ENCODE measurements at regions not wholly inside any gene's neighbourhood (a gene's known extent, or its start where the extent isn't known, plus 50 kb on each side); places are given as distances from the start of the nearest gene placed in this dataset.

GRCh38 chr4:184950117-184950830, 68.0 kb upstream of the HELT start:
- DNase-seq (no peak), ATAC-seq (no peak)
- no peak overlapping the region for H3K4me3 ChIP-seq (ENCODE audit: low read length)
- no peaks in the 10 kb centered on the region for H3K4me1 ChIP-seq (ENCODE audit: control insufficient read depth, insufficient read depth, low read length)
- H3K27me3 ChIP-seq (ENCODE audit: control insufficient read depth, insufficient read depth) = no peaks in the 10 kb centered on the region
- no peak overlapping the region for H3K27ac ChIP-seq (ENCODE audit: low read length)
- no peaks in the 10 kb centered on the region for H3K9me3 ChIP-seq (ENCODE audit: control insufficient read depth, low read length)
- WGBS = 82% methylated on average over 9 of the region's 9 CpGs
- intact Hi-C loops (cut with DNase I) = no loop called here

GRCh38 chr4:184950926-184951325, 67.4 kb upstream of the HELT start:
- ATAC-seq = no peak
- Histone ChIP-seq H3K4me1 (ENCODE audit: control insufficient read depth, insufficient read depth, low read length) (no peaks in the 10 kb centered on the region), H3K4me3 (ENCODE audit: low read length) (no peak overlapping the region), H3K27me3 (ENCODE audit: control insufficient read depth, insufficient read depth) (no peaks in the 10 kb centered on the region), H3K9me3 (ENCODE audit: control insufficient read depth, low read length) (no peaks in the 10 kb centered on the region), H3K27ac (ENCODE audit: low read length) (no peak overlapping the region)
- 89% methylated on average over 13 of the region's 13 CpGs for WGBS
- intact Hi-C loops (cut with DNase I) = no loop called here
- no peak for DNase-seq

- Histone ChIP-seq H3K4me3 (ENCODE audit: low read length) (no peak overlapping the region), H3K27ac (ENCODE audit: low read length) (no peak overlapping the region), H3K27me3 (ENCODE audit: control insufficient read depth, insufficient read depth) (no peaks in the 10 kb centered on the region), H3K4me1 (ENCODE audit: control insufficient read depth, insufficient read depth, low read length) (no peaks in the 10 kb centered on the region), H3K9me3 (ENCODE audit: control insufficient read depth, low read length) (no peaks in the 10 kb centered on the region)
- DNase-seq (no peak), ATAC-seq (no peak)
- intact Hi-C loops (cut with DNase I) = no loop called here
- WGBS = 93% methylated on average over 22 of the region's 22 CpGs
These were observed 66.6 kb upstream of the HELT start for GRCh38 chr4:184951668-184952160.

- H3K27ac ChIP-seq (ENCODE audit: low read length) = no peak overlapping the region
- intact Hi-C loops (cut with DNase I) = no loop called here
- H3K9me3 ChIP-seq (ENCODE audit: control insufficient read depth, low read length) = no peaks in the 10 kb centered on the region
- H3K4me3 ChIP-seq (ENCODE audit: low read length) = no peak overlapping the region
- DNase-seq = no peak
- no peaks in the 10 kb centered on the region for H3K27me3 ChIP-seq (ENCODE audit: control insufficient read depth, insufficient read depth)
- WGBS = 80% methylated on average over 6 of the region's 6 CpGs
- ATAC-seq = no peak
- H3K4me1 ChIP-seq (ENCODE audit: control insufficient read depth, insufficient read depth, low read length) = no peaks in the 10 kb centered on the region
These were observed 65.8 kb upstream of the HELT start for GRCh38 chr4:184952522-184952921.

- Histone ChIP-seq H3K4me3 (ENCODE audit: low read length) (no peak overlapping the region), H3K4me1 (ENCODE audit: control insufficient read depth, insufficient read depth, low read length) (no peaks in the 10 kb centered on the region), H3K27me3 (ENCODE audit: control insufficient read depth, insufficient read depth) (no peaks in the 10 kb centered on the region), H3K27ac (ENCODE audit: low read length) (no peak overlapping the region), H3K9me3 (ENCODE audit: control insufficient read depth, low read length) (no peaks in the 10 kb centered on the region)
- ATAC-seq = no peak
- DNase-seq = no peak
- 89% methylated on average over 8 of the region's 8 CpGs for WGBS
- intact Hi-C loops (cut with DNase I) = no loop called here
These were observed 64.8 kb upstream of the HELT start for GRCh38 chr4:184953421-184953945.

GRCh38 chr4:184953971-184954370, 64.3 kb upstream of the HELT start:
- intact Hi-C loops (cut with DNase I) = no loop called here
- Histone ChIP-seq H3K9me3 (ENCODE audit: control insufficient read depth, low read length) (no peaks in the 10 kb centered on the region), H3K4me1 (ENCODE audit: control insufficient read depth, insufficient read depth, low read length) (no peaks in the 10 kb centered on the region), H3K4me3 (ENCODE audit: low read length) (no peak overlapping the region), H3K27ac (ENCODE audit: low read length) (no peak overlapping the region), H3K27me3 (ENCODE audit: control insufficient read depth, insufficient read depth) (no peaks in the 10 kb centered on the region)
- 81% methylated on average over 9 of the region's 9 CpGs for WGBS
- ATAC-seq (no peak), DNase-seq (no peak)

- 82% methylated on average over 12 of the region's 12 CpGs for WGBS
These were observed 63.8 kb upstream of the HELT start for GRCh38 chr4:184954482-184954881.

GRCh38 chr4:184955116-184955515, 63.2 kb upstream of the HELT start:
- H3K27me3 ChIP-seq (ENCODE audit: control insufficient read depth, insufficient read depth) = no peaks in the 10 kb centered on the region
- no peak overlapping the region for H3K27ac ChIP-seq (ENCODE audit: low read length)
- WGBS = 67% methylated on average over 5 of the region's 5 CpGs
- DNase-seq (no peak), ATAC-seq (no peak)
- no peaks in the 10 kb centered on the region for H3K4me1 ChIP-seq (ENCODE audit: control insufficient read depth, insufficient read depth, low read length)
- no peaks in the 10 kb centered on the region for H3K9me3 ChIP-seq (ENCODE audit: control insufficient read depth, low read length)
- intact Hi-C loops (cut with DNase I) = no loop called here
- no peak overlapping the region for H3K4me3 ChIP-seq (ENCODE audit: low read length)

More at GRCh38 chr4:184954482-184954881, 63.8 kb upstream of the HELT start:
- no peak for DNase-seq
- Histone ChIP-seq H3K4me3 (ENCODE audit: low read length) (no peak overlapping the region), H3K9me3 (ENCODE audit: control insufficient read depth, low read length) (no peaks in the 10 kb centered on the region), H3K27ac (ENCODE audit: low read length) (no peak overlapping the region), H3K27me3 (ENCODE audit: control insufficient read depth, insufficient read depth) (no peaks in the 10 kb centered on the region), H3K4me1 (ENCODE audit: control insufficient read depth, insufficient read depth, low read length) (no peaks in the 10 kb centered on the region)
- no peak for ATAC-seq
- intact Hi-C loops (cut with DNase I) = no loop called here

GRCh38 chr4:184955636-184956035, 62.7 kb upstream of the HELT start:
- Histone ChIP-seq H3K27me3 (ENCODE audit: control insufficient read depth, insufficient read depth) (no peaks in the 10 kb centered on the region), H3K9me3 (ENCODE audit: control insufficient read depth, low read length) (no peaks in the 10 kb centered on the region), H3K4me1 (ENCODE audit: control insufficient read depth, insufficient read depth, low read length) (no peaks in the 10 kb centered on the region), H3K27ac (ENCODE audit: low read length) (no peak overlapping the region), H3K4me3 (ENCODE audit: low read length) (no peak overlapping the region)
- ATAC-seq (no peak), DNase-seq (no peak)
- intact Hi-C loops (cut with DNase I) = no loop called here
- 91% methylated on average over 8 of the region's 8 CpGs for WGBS

GRCh38 chr4:184957446-184958115, 60.7 kb upstream of the HELT start:
- Histone ChIP-seq H3K27me3 (ENCODE audit: control insufficient read depth, insufficient read depth) (no peaks in the 10 kb centered on the region), H3K4me1 (ENCODE audit: control insufficient read depth, insufficient read depth, low read length) (no peaks in the 10 kb centered on the region), H3K27ac (ENCODE audit: low read length) (no peak overlapping the region), H3K9me3 (ENCODE audit: control insufficient read depth, low read length) (no peaks in the 10 kb centered on the region), H3K4me3 (ENCODE audit: low read length) (no peak overlapping the region)
- intact Hi-C loops (cut with DNase I) = no loop called here
- no peak for ATAC-seq
- WGBS = 84% methylated on average over 13 of the region's 13 CpGs
- no peak for DNase-seq

GRCh38 chr4:184958127-184958922, 60.0 kb upstream of the HELT start:
- Histone ChIP-seq H3K9me3 (ENCODE audit: control insufficient read depth, low read length) (no peaks in the 10 kb centered on the region), H3K4me1 (ENCODE audit: control insufficient read depth, insufficient read depth, low read length) (no peaks in the 10 kb centered on the region), H3K27ac (ENCODE audit: low read length) (no peak overlapping the region), H3K4me3 (ENCODE audit: low read length) (no peak overlapping the region), H3K27me3 (ENCODE audit: control insufficient read depth, insufficient read depth) (no peaks in the 10 kb centered on the region)
- WGBS = 65% methylated on average over 10 of the region's 10 CpGs
- ATAC-seq (no peak), DNase-seq (no peak)
- intact Hi-C loops (cut with DNase I) = no loop called here
